Keratinocyte (primary cell): ENCODE measurements at regions not wholly inside any gene's neighbourhood (a gene's known extent, or its start where the extent isn't known, plus 50 kb on each side); places are given as distances from the start of the nearest gene placed in this dataset.

Experiments used
- DNase-seq: peaks from one replicate; pipeline ENCODE4 v3.0.0-alpha.2; 2011; ENCODE audit warnings: low read depth, missing footprints, low spot score
- FAIRE-seq: peaks from 2 replicates; lab custom pipeline; 2011; peaks lifted over from hg19 to GRCh38; lab: Jason Lieb, UNC
- H2AFZ ChIP-seq: 2 replicates; pipeline ENCODE4 v1.6.0; 2012; ENCODE audit warnings: low read length, control low read depth, inconsistent platforms; ENCODE audit not compliant: control insufficient read depth
- H3K27ac ChIP-seq: 2 replicates; pipeline ENCODE4 v1.5.1; 2011; ENCODE audit warnings: low read length; ENCODE audit not compliant: control insufficient read depth, insufficient read depth
- H3K27me3 ChIP-seq: 3 replicates; pipeline ENCODE4 v1.6.0; 2011; ENCODE audit warnings: low read length; ENCODE audit not compliant: control insufficient read depth, insufficient read depth; ENCODE audit errors: extremely low read depth
- H3K36me3 ChIP-seq, 2 experiments: 2 replicates in 1 of 2; 3 replicates in 1 of 2; pipeline ENCODE4 v1.5.1; 2011; ENCODE audit warnings: low read length in 2 of 2, mild to moderate bottlenecking in 1 of 2; ENCODE audit not compliant: control insufficient read depth in 2 of 2, insufficient read depth in 2 of 2; ENCODE audit errors: extremely low read depth in 1 of 2
- H3K4me1 ChIP-seq: 3 replicates; pipeline ENCODE4 v1.5.1; 2011; ENCODE audit warnings: low read length; ENCODE audit not compliant: control insufficient read depth, insufficient read depth; ENCODE audit errors: extremely low read depth
- H3K4me2 ChIP-seq: 3 replicates; pipeline ENCODE4 v1.6.0; 2011; ENCODE audit warnings: low read depth, low read length; ENCODE audit not compliant: control insufficient read depth, insufficient read depth; ENCODE audit errors: extremely low read depth
- H3K4me3 ChIP-seq, 3 experiments: fragments of 200-600 bp in 1 of 3; sonication (generic) in 1 of 3; 2 replicates in 2 of 3; 3 replicates in 1 of 3; pipeline ENCODE4 v1.5.1; 2011 to 2016; ENCODE audit warnings: low read length in 3 of 3, mild to moderate bottlenecking in 3 of 3, control low read depth in 2 of 3, inconsistent platforms in 1 of 3, low read depth in 1 of 3, mixed read lengths in 1 of 3, mixed run types in 1 of 3, moderate library complexity in 1 of 3; ENCODE audit not compliant: control insufficient read depth in 2 of 3, insufficient read depth in 2 of 3; ENCODE audit errors: extremely low read depth in 1 of 3
- H3K79me2 ChIP-seq: 2 replicates; pipeline ENCODE4 v1.6.0; 2012; ENCODE audit warnings: low read length; ENCODE audit not compliant: control insufficient read depth, insufficient read depth
- H3K9ac ChIP-seq: 3 replicates; pipeline ENCODE4 v1.6.0; 2011; ENCODE audit warnings: low read length; ENCODE audit not compliant: control insufficient read depth, insufficient read depth; ENCODE audit errors: extremely low read depth
- H3K9me1 ChIP-seq: 3 replicates; pipeline ENCODE4 v1.6.0; 2011; ENCODE audit warnings: low read length; ENCODE audit not compliant: control insufficient read depth, insufficient read depth; ENCODE audit errors: extremely low read depth
- H3K9me3 ChIP-seq: 2 replicates; pipeline ENCODE4 v1.5.1; 2012; ENCODE audit warnings: low read depth, low read length; ENCODE audit not compliant: control insufficient read depth
- H4K20me1 ChIP-seq: 3 replicates; pipeline ENCODE4 v1.6.0; 2011; ENCODE audit warnings: low read length; ENCODE audit not compliant: control insufficient read depth, insufficient read depth; ENCODE audit errors: extremely low read depth
- EZH2 ChIP-seq: IDR thresholded peaks from one replicate; pipeline ENCODE4 v1.6.1; 2012; ENCODE audit warnings: inconsistent platforms, mild to moderate bottlenecking, low read length, moderate library complexity
- dilution Hi-C: fragments of 300-500 bp; cut with MboI; formaldehyde crosslinking; loops from one replicate; pipeline ENCODE4 v1.7.0; 2020; ENCODE audit warnings: low sequenced_read_pairs; ENCODE audit not compliant: extremely low pct_ligation_motif_present
- TF ChIP-seq, protein P1 (sequence below), 3 experiments: IDR thresholded peaks in 1 of 3; conservative IDR thresholded peaks in 1 of 3; optimal IDR thresholded peaks in 1 of 3; 2 replicates in 2 of 3; 3 replicates in 1 of 3; pipeline versions ENCODE3 to v1.5.1; 2011; ENCODE audit warnings: low read length in 3 of 3, mild to moderate bottlenecking in 3 of 3, moderate library complexity in 2 of 3, control low read depth in 1 of 3, inconsistent platforms in 1 of 3; ENCODE audit not compliant: insufficient read depth in 2 of 3; ENCODE audit errors: extremely low read depth in 1 of 3

DNA sequence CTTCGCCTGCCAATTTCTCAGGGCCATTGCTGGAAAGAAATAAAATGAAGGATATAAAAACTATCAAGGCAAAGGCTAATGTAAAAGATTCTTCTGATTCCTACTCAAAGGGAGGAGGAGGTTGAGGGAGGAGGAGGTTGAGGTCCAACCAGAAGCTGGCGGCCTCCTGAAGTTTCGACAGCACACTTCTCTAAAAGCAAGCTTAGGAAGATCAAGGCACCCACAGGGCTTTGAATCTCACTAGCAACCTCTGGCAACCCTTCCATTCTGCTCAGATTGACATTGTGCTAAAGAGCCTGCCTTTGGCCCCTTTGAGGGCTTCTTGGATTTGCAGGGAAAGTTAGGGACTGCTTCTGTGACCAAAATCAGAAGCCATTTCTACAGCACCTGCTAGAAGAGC, 81.5 kb upstream of the TNRC6C start:
- TF ChIP-seq EZH2: no peak
- TF ChIP-seq, protein P1, sequence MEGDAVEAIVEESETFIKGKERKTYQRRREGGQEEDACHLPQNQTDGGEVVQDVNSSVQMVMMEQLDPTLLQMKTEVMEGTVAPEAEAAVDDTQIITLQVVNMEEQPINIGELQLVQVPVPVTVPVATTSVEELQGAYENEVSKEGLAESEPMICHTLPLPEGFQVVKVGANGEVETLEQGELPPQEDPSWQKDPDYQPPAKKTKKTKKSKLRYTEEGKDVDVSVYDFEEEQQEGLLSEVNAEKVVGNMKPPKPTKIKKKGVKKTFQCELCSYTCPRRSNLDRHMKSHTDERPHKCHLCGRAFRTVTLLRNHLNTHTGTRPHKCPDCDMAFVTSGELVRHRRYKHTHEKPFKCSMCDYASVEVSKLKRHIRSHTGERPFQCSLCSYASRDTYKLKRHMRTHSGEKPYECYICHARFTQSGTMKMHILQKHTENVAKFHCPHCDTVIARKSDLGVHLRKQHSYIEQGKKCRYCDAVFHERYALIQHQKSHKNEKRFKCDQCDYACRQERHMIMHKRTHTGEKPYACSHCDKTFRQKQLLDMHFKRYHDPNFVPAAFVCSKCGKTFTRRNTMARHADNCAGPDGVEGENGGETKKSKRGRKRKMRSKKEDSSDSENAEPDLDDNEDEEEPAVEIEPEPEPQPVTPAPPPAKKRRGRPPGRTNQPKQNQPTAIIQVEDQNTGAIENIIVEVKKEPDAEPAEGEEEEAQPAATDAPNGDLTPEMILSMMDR (optimal IDR thresholded peaks at IDR 0.05 in 1 of 3, IDR thresholded peaks at IDR 0.05 in 1 of 3, conservative IDR thresholded peaks at IDR 0.05 in 1 of 3; ENCODE audit: extremely low read depth in 1 of 3, insufficient read depth in 2 of 3, low read length in 3 of 3): no peak
- FAIRE-seq (no peak), DNase-seq (no peak)
- Histone ChIP-seq H3K9ac (no peak overlapping the region), H3K9me3 (no peaks in the 10 kb centered on the region), H3K4me3 (no peak overlapping the region), H3K36me3 (no peaks in the 10 kb centered on the region), H4K20me1 (no peaks in the 10 kb centered on the region), H3K27ac (no peak overlapping the region), H3K9me1 (no peaks in the 10 kb centered on the region), H3K4me2 (no peak overlapping the region), H3K79me2 (no peaks in the 10 kb centered on the region), H2AFZ (no peak overlapping the region), H3K27me3 (no peaks in the 10 kb centered on the region), H3K4me1 (no peaks in the 10 kb centered on the region)
- dilution Hi-C loops: no loop called here

DNA sequence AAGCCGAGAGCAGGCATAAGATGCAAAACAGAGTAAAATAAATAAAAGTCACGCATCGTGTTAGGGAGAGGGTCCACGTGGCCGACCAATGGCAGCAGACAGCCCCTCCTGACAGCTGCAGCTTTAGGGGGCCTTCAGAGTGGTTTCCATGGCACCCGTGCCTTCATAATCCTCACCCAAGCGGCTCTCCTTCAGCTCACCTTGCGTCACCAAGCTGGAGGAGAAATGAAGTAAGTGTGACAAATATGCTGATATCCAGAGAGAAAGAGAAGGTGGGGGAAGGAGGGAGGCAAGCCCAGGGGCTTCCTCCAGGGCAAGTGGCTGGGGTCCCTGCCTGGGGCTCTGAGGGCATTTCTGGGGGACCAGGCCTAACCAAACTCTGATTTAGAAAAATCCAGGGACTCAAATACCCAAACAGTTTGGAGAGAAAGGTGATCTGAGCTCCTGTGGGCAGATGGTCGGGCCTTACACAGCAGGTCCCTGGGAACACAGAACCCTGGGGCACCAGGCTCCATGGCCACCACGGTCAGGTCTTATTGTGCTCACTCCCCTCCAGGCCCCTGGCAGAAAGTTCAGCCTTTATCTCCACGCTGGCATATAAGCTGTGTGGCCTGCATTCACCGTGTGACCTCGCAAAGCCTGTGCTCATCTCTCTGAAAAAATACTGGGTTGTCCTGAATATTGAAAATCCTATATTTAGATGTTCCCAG, 80.7 kb upstream of the TNRC6C start:
- H3K9me3 ChIP-seq: no peaks in the 10 kb centered on the region
- peaks cover under 1% of the 10 kb centered on the region for H3K27me3 ChIP-seq
- no peaks in the 10 kb centered on the region for H3K4me1 ChIP-seq
- no peaks in the 10 kb centered on the region for H3K79me2 ChIP-seq
- no peaks in the 10 kb centered on the region for H3K9me1 ChIP-seq
- no peak for DNase-seq
- dilution Hi-C loops: no loop called here
- H4K20me1 ChIP-seq: no peaks in the 10 kb centered on the region
- no peak for TF ChIP-seq EZH2
- TF ChIP-seq, protein P1 (optimal IDR thresholded peaks at IDR 0.05 in 1 of 3, IDR thresholded peaks at IDR 0.05 in 1 of 3, conservative IDR thresholded peaks at IDR 0.05 in 1 of 3; ENCODE audit: extremely low read depth in 1 of 3, insufficient read depth in 2 of 3, low read length in 3 of 3): no peak
- no peak overlapping the region for H3K9ac ChIP-seq
- H3K36me3 ChIP-seq: no peaks in the 10 kb centered on the region
- H2AFZ ChIP-seq: no peak overlapping the region
- no peak overlapping the region for H3K4me2 ChIP-seq
- FAIRE-seq: no peak
- no peak overlapping the region for H3K4me3 ChIP-seq
- H3K27ac ChIP-seq: no peak overlapping the region
